ENCODE measurements at regions not wholly inside any gene's neighbourhood (a gene's known extent, or its start where the extent isn't known, plus 50 kb on each side); places are given as distances from the start of the nearest gene placed in this dataset.

DNA sequence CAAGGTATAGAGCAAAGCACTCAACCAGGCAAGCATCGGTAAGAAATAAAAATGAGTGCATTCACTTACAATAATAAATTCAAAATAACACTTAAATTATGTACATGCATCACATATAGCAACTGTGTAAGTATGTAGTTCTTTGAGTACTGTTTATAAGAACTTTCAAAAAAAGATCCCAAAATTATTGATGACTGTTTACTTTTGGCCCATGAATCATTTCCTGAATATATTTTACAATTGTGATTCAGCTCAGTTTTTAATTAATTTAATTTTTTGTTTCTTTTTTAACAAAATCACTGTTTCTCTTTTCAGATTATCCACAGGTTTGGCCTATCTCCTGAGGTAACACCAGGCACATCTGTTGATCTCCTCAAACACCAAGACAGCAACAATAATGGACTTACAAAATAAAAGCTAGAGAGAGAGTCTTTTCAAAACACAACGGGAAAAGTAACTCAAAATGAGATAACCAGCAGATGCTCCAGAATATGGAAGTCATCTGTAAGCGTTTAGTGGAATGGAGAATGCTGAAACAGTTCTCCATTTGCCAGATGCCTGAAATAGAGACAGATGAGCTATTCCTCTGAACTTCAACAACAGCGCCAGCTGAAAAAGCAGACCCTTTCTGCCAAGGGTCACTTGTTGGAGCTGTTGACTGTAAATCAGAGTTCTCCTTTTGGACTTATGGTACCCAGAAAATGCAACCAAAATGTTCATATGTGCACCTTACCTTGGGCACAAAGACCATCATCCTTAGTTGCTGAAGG lies 348.6 kb upstream of the RGMB start:
- ChIA-PET CTCF (no interaction called here), POLR2A (no interaction called here)
- no peak for TF ChIP-seq L3MBTL2 (conservative IDR thresholded peaks at IDR 0.05)
- no peak for TF ChIP-seq SP1 (IDR thresholded peaks at IDR 0.05)
- DNase-seq (ENCODE audit: extremely low spot score): no peak

DNA sequence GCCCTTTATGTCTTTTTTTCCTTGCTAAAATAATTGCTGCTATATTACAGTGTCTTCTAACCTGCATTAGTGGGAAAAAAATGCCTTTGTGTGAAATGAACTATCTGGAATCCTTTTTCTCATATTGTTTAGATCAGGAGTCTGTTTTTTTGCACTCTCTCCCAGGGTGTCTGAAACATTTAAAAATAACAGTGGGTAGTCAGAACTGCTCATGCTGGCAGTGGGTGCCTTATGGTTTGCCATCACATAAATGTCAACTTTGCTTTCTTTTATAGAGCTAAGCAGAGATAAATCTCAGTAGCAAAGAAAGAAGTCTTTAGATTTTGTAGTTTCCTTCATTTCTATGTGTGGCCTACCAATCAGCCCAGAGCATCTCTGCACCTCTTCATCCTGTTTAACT lies 347.8 kb upstream of the RGMB start:
- DNase-seq (ENCODE audit: extremely low spot score): no peak
- no peak for TF ChIP-seq ARNT (IDR thresholded peaks at IDR 0.05)
- TF ChIP-seq, protein P1, sequence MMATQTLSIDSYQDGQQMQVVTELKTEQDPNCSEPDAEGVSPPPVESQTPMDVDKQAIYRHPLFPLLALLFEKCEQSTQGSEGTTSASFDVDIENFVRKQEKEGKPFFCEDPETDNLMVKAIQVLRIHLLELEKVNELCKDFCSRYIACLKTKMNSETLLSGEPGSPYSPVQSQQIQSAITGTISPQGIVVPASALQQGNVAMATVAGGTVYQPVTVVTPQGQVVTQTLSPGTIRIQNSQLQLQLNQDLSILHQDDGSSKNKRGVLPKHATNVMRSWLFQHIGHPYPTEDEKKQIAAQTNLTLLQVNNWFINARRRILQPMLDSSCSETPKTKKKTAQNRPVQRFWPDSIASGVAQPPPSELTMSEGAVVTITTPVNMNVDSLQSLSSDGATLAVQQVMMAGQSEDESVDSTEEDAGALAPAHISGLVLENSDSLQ (IDR thresholded peaks at IDR 0.05): no peak
- TF ChIP-seq FOXK2 (IDR thresholded peaks at IDR 0.05): no peak
- TF ChIP-seq ZNF384 (IDR thresholded peaks at IDR 0.05): no peak
- TF ChIP-seq FOXM1 (IDR thresholded peaks at IDR 0.05; ENCODE audit: borderline replicate concordance): no peak
- TF ChIP-seq CTBP1 (IDR thresholded peaks at IDR 0.05; ENCODE audit: borderline replicate concordance): no peak
- no peak for TF ChIP-seq SP1 (IDR thresholded peaks at IDR 0.05)
- no peak for TF ChIP-seq L3MBTL2 (conservative IDR thresholded peaks at IDR 0.05)
- TF ChIP-seq TARDBP (IDR thresholded peaks at IDR 0.05): no peak
- TF ChIP-seq LEF1 (IDR thresholded peaks at IDR 0.05; ENCODE audit: borderline replicate concordance): no peak
- TF ChIP-seq SUZ12 (IDR thresholded peaks at IDR 0.05): no peak
- no peak for TF ChIP-seq FOXA1 (IDR thresholded peaks at IDR 0.05)
- TF ChIP-seq HDGF (IDR thresholded peaks at IDR 0.05; ENCODE audit: borderline replicate concordance): no peak
- no peak for TF ChIP-seq NFRKB (IDR thresholded peaks at IDR 0.05)
- ChIA-PET CTCF (no interaction called here), POLR2A (no interaction called here)

DNA sequence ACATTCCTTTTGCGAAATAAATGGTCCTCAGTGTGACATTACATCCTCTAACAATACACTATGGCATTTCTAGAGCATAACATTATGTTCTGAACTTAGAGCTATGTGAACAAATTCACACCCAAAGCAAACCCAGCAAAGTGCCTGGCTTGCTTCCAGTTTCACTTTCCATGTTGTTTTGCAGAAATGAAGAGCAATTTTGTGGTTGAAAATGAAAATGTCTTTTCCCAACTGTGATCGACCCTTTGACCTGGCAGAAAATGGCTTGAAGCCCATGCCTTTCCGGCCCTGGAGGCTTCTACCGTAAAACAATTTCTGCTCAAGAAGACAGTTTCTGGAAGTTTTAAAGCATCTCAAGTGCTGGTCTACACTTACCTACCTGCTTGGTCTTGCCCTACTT lies 344.7 kb upstream of the RGMB start:
- POLR2A ChIA-PET: no interaction called here
- no peak for DNase-seq (ENCODE audit: extremely low spot score)
- CTCF ChIA-PET: no interaction called here
- no peak for TF ChIP-seq FOXK2 (IDR thresholded peaks at IDR 0.05)
- no peak for TF ChIP-seq BHLHE40 (IDR thresholded peaks at IDR 0.05; ENCODE audit: borderline replicate concordance)
- TF ChIP-seq L3MBTL2 (conservative IDR thresholded peaks at IDR 0.05): no peak
- TF ChIP-seq SP1 (IDR thresholded peaks at IDR 0.05): no peak
- TF ChIP-seq, protein P1 (IDR thresholded peaks at IDR 0.05): no peak
- no peak for TF ChIP-seq ELF4 (IDR thresholded peaks at IDR 0.05)
- TF ChIP-seq SUZ12 (IDR thresholded peaks at IDR 0.05): no peak
- no peak for TF ChIP-seq FOXA1 (IDR thresholded peaks at IDR 0.05)
- no peak for TF ChIP-seq FOXM1 (IDR thresholded peaks at IDR 0.05; ENCODE audit: borderline replicate concordance)
- no peak for TF ChIP-seq LEF1 (IDR thresholded peaks at IDR 0.05; ENCODE audit: borderline replicate concordance)
- TF ChIP-seq ARNT (IDR thresholded peaks at IDR 0.05): no peak
- no peak for TF ChIP-seq HDGF (IDR thresholded peaks at IDR 0.05; ENCODE audit: borderline replicate concordance)
- no peak for TF ChIP-seq TARDBP (IDR thresholded peaks at IDR 0.05)
- no peak for TF ChIP-seq CTBP1 (IDR thresholded peaks at IDR 0.05; ENCODE audit: borderline replicate concordance)
- no peak for TF ChIP-seq ZNF384 (IDR thresholded peaks at IDR 0.05)

DNA sequence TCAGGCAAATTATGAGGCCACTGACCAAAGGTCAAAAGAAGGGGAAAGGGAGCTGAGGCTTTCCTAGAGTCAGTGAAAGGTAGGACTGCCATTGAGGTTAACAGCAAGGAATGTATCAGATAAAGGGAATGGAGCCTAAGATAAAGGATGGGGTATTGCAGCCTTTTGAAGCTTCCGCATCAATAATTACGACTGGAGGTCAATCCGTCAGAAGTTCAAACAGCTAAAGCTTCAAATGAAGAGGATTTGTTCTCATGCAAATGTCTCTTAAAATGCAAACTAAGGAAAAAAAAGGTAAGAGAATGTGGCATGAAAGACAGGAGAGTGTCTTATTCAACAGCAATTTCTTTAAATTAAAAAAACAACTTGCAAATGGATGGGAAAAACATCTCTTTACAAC lies 341.1 kb upstream of the RGMB start:
- CTCF ChIA-PET: no interaction called here
- POLR2A ChIA-PET: no interaction called here

GRCh38 chr5:98433022-98433421 lies 340.4 kb upstream of the RGMB start:
- CTCF ChIA-PET: no interaction called here
- TF ChIP-seq LEF1 (IDR thresholded peaks at IDR 0.05; ENCODE audit: borderline replicate concordance) (no peak), SUZ12 (IDR thresholded peaks at IDR 0.05) (no peak), FOXK2 (IDR thresholded peaks at IDR 0.05) (no peak), ELF4 (IDR thresholded peaks at IDR 0.05) (no peak), HDGF (IDR thresholded peaks at IDR 0.05; ENCODE audit: borderline replicate concordance) (no peak), TARDBP (IDR thresholded peaks at IDR 0.05) (no peak), FOXA1 (IDR thresholded peaks at IDR 0.05) (no peak), NFRKB (IDR thresholded peaks at IDR 0.05) (no peak), FOXM1 (IDR thresholded peaks at IDR 0.05; ENCODE audit: borderline replicate concordance) (no peak), L3MBTL2 (conservative IDR thresholded peaks at IDR 0.05) (no peak), SP1 (IDR thresholded peaks at IDR 0.05) (no peak), CTBP1 (IDR thresholded peaks at IDR 0.05; ENCODE audit: borderline replicate concordance) (no peak), ARNT (IDR thresholded peaks at IDR 0.05) (no peak), BHLHE40 (IDR thresholded peaks at IDR 0.05; ENCODE audit: borderline replicate concordance) (no peak), ZNF384 (IDR thresholded peaks at IDR 0.05) (no peak)
- TF ChIP-seq, protein P1 (IDR thresholded peaks at IDR 0.05): no peak
- POLR2A ChIA-PET: no interaction called here
- DNase-seq (ENCODE audit: extremely low spot score): no peak

More for the DNA sequence above, 341.1 kb upstream of the RGMB start:
- DNase-seq (ENCODE audit: extremely low spot score): no peak
- no peak for TF ChIP-seq NFRKB (IDR thresholded peaks at IDR 0.05)
- TF ChIP-seq FOXA1 (IDR thresholded peaks at IDR 0.05): no peak
- TF ChIP-seq ELF4 (IDR thresholded peaks at IDR 0.05): no peak
- no peak for TF ChIP-seq SUZ12 (IDR thresholded peaks at IDR 0.05)
- TF ChIP-seq L3MBTL2 (conservative IDR thresholded peaks at IDR 0.05): no peak
- TF ChIP-seq CTBP1 (IDR thresholded peaks at IDR 0.05; ENCODE audit: borderline replicate concordance): no peak
- no peak for TF ChIP-seq HDGF (IDR thresholded peaks at IDR 0.05; ENCODE audit: borderline replicate concordance)
- no peak for TF ChIP-seq SP1 (IDR thresholded peaks at IDR 0.05)
- TF ChIP-seq ARNT (IDR thresholded peaks at IDR 0.05): no peak
- TF ChIP-seq, protein P1 (IDR thresholded peaks at IDR 0.05): no peak
- TF ChIP-seq FOXM1 (IDR thresholded peaks at IDR 0.05; ENCODE audit: borderline replicate concordance): no peak
- TF ChIP-seq FOXK2 (IDR thresholded peaks at IDR 0.05): no peak
- no peak for TF ChIP-seq LEF1 (IDR thresholded peaks at IDR 0.05; ENCODE audit: borderline replicate concordance)
- no peak for TF ChIP-seq ZNF384 (IDR thresholded peaks at IDR 0.05)
